GM23248 (cell line): ENCODE measurements at regions not wholly inside any gene's neighbourhood (a gene's known extent, or its start where the extent isn't known, plus 50 kb on each side); places are given as distances from the start of the nearest gene placed in this dataset.

Experiments
- EZH2 ChIP-seq: fragments of 200-600 bp; sonication (generic); IDR thresholded peaks from 2 replicates; pipeline ENCODE4 v1.6.1; 2018; ENCODE audit warnings: antibody characterized with exemption, mild to moderate bottlenecking; ENCODE audit not compliant: insufficient read depth, poor library complexity, severe bottlenecking
- EZH2phosphoT487 ChIP-seq: fragments of 200-600 bp; sonication (generic); IDR thresholded peaks from 2 replicates; pipeline ENCODE4 v1.6.1; 2018; ENCODE audit warnings: antibody characterized with exemption, moderate library complexity, mild to moderate bottlenecking, low read depth; ENCODE audit not compliant: insufficient read depth

- TF ChIP-seq EZH2phosphoT487 (0 out of 2 replicates have a peak, but pooled peaks have one; percentile 1), EZH2 (peak; percentile 63)
Observed at GRCh38 chr11:69984457-69985261, 93.5 kb upstream of the ANO1 start.
